Type B pancreatic cell (in vitro differentiated cells): ENCODE measurements at regions not wholly inside any gene's neighbourhood (a gene's known extent, or its start where the extent isn't known, plus 50 kb on each side); places are given as distances from the start of the nearest gene placed in this dataset.

Experiments used
- DNase-seq: peaks from one replicate; pipeline ENCODE4 v3.0.0; 2021; ENCODE audit warnings: mixed read lengths; ENCODE audit not compliant: unreplicated experiment; ENCODE audit errors: extremely low spot score
- H3K27ac Mint-ChIP-seq: 2 replicates; pipeline ENCODE4 v1.8.0; 2021; ENCODE audit warnings: mild to moderate bottlenecking, mixed read lengths
- H3K27me3 Mint-ChIP-seq: 2 replicates; pipeline ENCODE4 v1.8.0; 2021; ENCODE audit warnings: mixed read lengths
- H3K36me3 Mint-ChIP-seq: 2 replicates; pipeline ENCODE4 v1.8.0; 2021; ENCODE audit warnings: mixed read lengths
- H3K4me1 Mint-ChIP-seq: one replicate; pipeline ENCODE4 v1.8.0; 2021; ENCODE audit warnings: mixed read lengths; ENCODE audit not compliant: unreplicated experiment
- H3K4me3 Mint-ChIP-seq: 2 replicates; pipeline ENCODE4 v1.8.0; 2021; ENCODE audit warnings: mild to moderate bottlenecking, mixed read lengths
- H3K9me3 Mint-ChIP-seq: 2 replicates; pipeline ENCODE4 v1.8.0; 2021; ENCODE audit warnings: mixed read lengths
- TF ChIP-seq, protein P1 (sequence below): fragments of 200-600 bp; sonication (generic); conservative IDR thresholded peaks from 2 replicates; pipeline ENCODE4 v1.5.0; 2021; ENCODE audit warnings: antibody characterized with exemption, mild to moderate bottlenecking

- Mint-ChIP-seq H3K36me3 (no peaks in the 10 kb centered on the region), H3K9me3 (no peaks in the 10 kb centered on the region), H3K4me3 (no peak overlapping the region), H3K27ac (no peak overlapping the region), H3K27me3 (peaks cover 57% of the 10 kb centered on the region), H3K4me1 (no peaks in the 10 kb centered on the region)
- no peak for DNase-seq
- TF ChIP-seq, protein P1, sequence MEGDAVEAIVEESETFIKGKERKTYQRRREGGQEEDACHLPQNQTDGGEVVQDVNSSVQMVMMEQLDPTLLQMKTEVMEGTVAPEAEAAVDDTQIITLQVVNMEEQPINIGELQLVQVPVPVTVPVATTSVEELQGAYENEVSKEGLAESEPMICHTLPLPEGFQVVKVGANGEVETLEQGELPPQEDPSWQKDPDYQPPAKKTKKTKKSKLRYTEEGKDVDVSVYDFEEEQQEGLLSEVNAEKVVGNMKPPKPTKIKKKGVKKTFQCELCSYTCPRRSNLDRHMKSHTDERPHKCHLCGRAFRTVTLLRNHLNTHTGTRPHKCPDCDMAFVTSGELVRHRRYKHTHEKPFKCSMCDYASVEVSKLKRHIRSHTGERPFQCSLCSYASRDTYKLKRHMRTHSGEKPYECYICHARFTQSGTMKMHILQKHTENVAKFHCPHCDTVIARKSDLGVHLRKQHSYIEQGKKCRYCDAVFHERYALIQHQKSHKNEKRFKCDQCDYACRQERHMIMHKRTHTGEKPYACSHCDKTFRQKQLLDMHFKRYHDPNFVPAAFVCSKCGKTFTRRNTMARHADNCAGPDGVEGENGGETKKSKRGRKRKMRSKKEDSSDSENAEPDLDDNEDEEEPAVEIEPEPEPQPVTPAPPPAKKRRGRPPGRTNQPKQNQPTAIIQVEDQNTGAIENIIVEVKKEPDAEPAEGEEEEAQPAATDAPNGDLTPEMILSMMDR: no peak
These were observed 102.2 kb downstream of the ABHD5 start for GRCh38 chr3:43792904-43793303.

- no peaks in the 10 kb centered on the region for H3K9me3 Mint-ChIP-seq
- peaks cover 54% of the 10 kb centered on the region for H3K27me3 Mint-ChIP-seq
- no peaks in the 10 kb centered on the region for H3K36me3 Mint-ChIP-seq
- no peak overlapping the region for H3K4me3 Mint-ChIP-seq
- DNase-seq: no peak
- H3K4me1 Mint-ChIP-seq: no peaks in the 10 kb centered on the region
- TF ChIP-seq, protein P1: no peak
- no peak overlapping the region for H3K27ac Mint-ChIP-seq
These were observed 103.1 kb downstream of the ABHD5 start for GRCh38 chr3:43793648-43794372.

GRCh38 chr3:43794776-43795175 is 104.0 kb downstream of the ABHD5 start:
- no peak for DNase-seq
- no peaks in the 10 kb centered on the region for H3K9me3 Mint-ChIP-seq
- H3K4me1 Mint-ChIP-seq: no peaks in the 10 kb centered on the region
- no peak overlapping the region for H3K4me3 Mint-ChIP-seq
- peaks cover 47% of the 10 kb centered on the region for H3K27me3 Mint-ChIP-seq
- no peak overlapping the region for H3K27ac Mint-ChIP-seq
- no peaks in the 10 kb centered on the region for H3K36me3 Mint-ChIP-seq
- TF ChIP-seq, protein P1: no peak

GRCh38 chr3:43795491-43795890 is 104.8 kb downstream of the ABHD5 start:
- TF ChIP-seq, protein P1: no peak
- Mint-ChIP-seq H3K27me3 (peaks cover 41% of the 10 kb centered on the region), H3K9me3 (no peaks in the 10 kb centered on the region), H3K4me1 (no peaks in the 10 kb centered on the region), H3K27ac (no peak overlapping the region), H3K4me3 (no peak overlapping the region), H3K36me3 (no peaks in the 10 kb centered on the region)
- no peak for DNase-seq

DNA sequence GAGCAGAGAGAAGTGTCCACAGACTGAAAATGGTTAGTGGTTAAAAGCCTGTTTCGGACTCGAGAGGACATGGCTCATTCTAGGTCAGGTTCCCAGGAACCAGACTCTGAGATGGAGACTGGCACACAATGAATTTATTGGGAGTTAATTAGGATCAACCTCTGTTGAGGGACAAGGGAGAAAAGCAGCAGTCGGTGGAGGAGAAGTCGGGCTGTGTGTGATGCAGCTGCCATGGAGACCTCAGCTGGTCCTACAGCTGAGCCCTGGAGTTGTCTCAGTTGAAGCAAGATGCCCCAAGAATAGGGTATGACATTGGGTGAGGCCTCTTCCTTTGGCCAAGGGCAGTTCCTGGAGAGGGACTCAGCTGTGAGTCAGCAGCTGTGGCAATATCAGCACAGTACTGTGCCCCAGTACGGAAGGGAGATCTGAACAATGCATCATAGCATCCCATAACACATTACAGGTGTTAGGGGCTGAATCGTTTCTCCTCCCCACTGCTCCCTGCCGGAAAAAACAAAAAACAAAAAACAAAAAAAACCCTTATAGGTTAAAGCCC is 105.4 kb downstream of the ABHD5 start:
- Mint-ChIP-seq H3K4me3 (no peak overlapping the region), H3K27me3 (peaks cover 34% of the 10 kb centered on the region), H3K9me3 (no peaks in the 10 kb centered on the region), H3K36me3 (no peaks in the 10 kb centered on the region), H3K27ac (no peak overlapping the region), H3K4me1 (no peaks in the 10 kb centered on the region)
- DNase-seq: no peak
- TF ChIP-seq, protein P1: no peak
